HG03064 (cell line): ENCODE measurements at regions not wholly inside any gene's neighbourhood (a gene's known extent, or its start where the extent isn't known, plus 50 kb on each side); places are given as distances from the start of the nearest gene placed in this dataset.
A peak's percentile ranks its signal among the peaks of the same experiment; 100 is the strongest.
"Not testable (repeated sequence)": the region's sequence is repeated elsewhere in the genome, so short reads cannot be mapped to it uniquely, and the experiment has no call there.

Experiments
- ATAC-seq: cut with Tn5 transposase; IDR thresholded peaks from one replicate; pipeline ENCODE4 v1.9.1; 2021; ENCODE audit warnings: low read depth; ENCODE audit not compliant: unreplicated experiment

- not testable (repeated sequence) for ATAC-seq
These were observed 800.0 kb downstream of the TENT5A start for GRCh38 chr6:80952479-80952878.

DNA sequence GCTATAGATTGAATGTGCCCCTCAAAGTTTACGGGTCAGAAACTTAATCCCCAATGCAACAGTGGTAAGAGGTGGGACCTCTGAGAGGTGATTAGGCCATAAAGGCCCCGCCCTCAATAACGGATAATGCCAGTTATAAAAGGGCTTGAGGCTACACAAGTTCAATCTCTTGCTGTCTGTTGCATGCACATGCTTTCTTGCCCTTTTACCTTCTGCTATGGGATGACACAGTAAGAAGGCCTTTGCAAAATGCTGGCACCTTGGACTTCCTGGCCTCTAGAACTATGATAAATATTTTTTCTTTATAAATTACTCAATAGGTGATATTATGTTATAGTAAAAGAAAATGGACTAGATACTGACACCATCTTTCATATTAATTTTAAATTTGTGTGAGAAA lies 806.1 kb downstream of the TENT5A start:
- no peak for ATAC-seq

GRCh38 chr6:80942911-80943310 lies 809.6 kb downstream of the TENT5A start:
- no peak for ATAC-seq

- no peak for ATAC-seq
These were observed 811.5 kb downstream of the TENT5A start for GRCh38 chr6:80940976-80941375.

DNA sequence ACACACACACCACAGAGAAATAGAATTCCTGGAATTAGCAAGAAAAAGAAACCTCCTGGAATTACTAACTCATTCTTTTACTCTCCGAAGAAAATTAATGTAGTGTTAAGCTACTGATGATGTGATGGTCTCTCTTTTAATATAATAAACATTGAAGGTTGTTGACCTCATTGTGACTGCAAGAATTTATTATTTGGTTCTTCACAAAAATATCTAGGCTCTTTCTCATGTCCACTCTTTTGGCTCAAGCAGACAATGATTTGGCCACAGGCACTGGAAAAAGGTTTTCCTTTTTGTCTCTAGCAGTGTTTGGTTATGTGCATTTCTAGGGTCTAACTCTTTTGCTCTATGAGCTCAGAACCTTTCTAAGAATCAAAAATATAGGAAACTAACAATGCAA lies 811.9 kb downstream of the TENT5A start:
- no peak for ATAC-seq

DNA sequence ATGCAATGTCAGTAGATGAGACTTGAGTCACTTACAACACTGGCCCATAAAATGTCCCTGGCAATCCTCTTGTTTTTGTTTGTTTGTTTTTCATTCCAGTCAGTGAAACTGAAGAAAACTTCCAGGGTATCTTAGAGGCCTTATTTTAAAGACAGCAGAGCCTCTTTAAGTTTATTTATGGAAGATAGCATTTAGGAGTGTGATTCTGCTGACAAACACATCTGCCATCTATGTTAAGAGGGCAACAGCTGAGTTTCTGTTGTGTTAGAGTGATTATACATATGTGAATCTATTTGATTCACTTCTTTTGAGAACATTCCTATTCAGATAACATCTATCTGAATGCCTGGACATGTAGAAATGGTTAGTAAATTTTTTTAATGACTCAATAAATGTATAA lies 812.6 kb downstream of the TENT5A start:
- no peak for ATAC-seq

- ATAC-seq, result no peak
These were observed 813.0 kb downstream of the TENT5A start for GRCh38 chr6:80939480-80939879.

DNA sequence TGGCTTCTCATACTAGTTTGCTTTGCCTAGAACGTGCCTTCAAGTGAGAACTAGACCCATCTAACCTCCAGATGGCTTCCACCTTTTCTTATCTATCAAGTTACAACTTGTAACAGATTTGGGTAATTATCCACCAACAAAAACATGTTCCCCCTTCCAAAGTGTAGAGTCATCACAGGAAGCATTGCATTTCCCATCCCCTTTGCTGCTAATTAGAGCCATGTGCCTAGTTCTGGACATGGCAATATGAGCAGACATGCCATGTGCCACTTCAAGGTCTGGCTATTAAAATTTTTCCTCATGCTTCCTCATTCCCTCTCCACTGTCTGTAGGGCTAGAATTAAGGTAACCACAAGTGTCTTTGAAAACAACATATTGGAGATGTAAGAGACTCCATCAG lies 814.4 kb downstream of the TENT5A start:
- no peak for ATAC-seq

DNA sequence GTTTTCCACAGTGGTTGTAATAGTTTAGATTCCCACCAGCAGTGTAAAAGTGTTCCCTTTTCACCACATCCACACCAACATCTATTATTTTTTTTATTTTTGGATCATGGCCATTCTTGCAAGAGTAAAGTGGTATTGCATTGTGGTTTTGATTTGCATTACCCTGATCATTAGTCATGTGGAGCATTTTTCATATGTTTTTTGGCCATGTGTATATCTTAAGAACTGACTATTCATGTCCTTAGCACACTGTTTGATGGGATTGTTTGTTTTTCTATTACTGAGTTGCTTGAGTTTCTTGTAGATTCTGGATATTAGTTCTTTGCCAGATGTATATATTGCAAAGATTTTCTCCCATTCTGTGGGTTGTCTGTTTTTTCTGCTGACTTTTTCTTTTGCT lies 820.1 kb downstream of the TENT5A start:
- ATAC-seq, result no peak

DNA sequence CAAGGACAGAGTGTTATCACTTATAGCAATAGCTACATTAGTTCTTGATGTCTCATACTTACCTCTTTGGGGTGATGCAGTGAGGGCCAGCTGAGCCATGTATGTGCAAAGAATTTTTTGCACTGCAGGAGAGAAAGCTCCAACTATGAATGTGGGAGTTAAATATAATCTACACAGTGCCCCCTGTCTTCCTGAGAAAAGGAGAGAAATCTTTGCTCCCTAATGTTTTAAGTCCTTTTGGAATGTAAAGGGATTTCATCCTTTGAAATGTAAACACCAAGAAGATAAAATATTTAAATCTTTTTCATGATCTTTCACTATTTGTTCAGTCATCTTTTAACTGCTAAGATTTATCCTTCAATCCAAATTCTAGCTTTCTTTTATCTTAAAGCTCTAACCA lies 822.1 kb downstream of the TENT5A start:
- no peak for ATAC-seq

DNA sequence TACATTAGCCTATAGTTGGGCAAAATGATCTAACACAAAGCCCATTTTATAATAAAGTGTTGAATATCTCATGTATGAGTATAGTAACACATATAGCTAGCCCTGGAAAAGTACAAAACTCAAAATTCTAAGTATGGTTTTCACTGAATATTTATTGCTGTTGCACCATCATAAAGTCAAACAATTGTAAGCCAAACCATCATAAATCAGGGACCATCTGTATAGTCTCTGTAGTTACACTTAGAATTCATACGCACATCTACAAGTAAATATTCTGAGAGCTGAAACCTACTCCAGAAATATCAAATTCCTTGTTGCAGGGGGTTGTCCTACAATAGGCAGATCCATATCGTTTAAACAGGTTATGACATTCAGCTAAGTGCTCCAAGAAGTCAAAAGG lies 817.3 kb downstream of the BCKDHB start:
- no peak for ATAC-seq

DNA sequence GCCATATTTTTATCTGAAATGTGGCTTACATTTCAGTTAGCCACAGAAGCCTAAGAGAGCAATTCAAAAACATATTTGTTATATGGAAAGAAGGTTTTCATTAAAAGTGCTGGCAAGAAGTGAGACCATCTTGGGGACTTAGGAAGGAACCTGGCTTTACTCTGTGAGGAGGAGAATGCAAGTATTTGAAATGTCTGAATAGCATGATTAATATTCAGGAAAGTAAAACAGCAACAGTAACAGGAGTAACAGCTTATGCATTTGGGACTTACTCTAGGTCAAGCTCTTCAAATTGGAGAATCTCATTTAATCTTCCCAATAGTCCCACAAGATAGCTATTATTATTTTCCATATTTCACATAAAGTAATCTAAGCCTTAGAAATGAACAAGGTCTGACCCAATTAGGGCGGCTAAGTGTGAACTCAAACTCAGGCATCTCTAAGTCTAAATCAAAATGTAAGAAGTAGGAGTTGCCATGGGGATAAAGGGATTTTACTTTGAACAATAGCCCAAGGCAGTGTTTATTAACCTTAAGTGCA lies 816.5 kb downstream of the BCKDHB start:
- no peak for ATAC-seq

- no peak for ATAC-seq
These were observed 815.5 kb downstream of the BCKDHB start for GRCh38 chr6:80921861-80922460.

GRCh38 chr6:80907831-80908230 lies 801.4 kb downstream of the BCKDHB start:
- ATAC-seq, result no peak

GRCh38 chr6:80903711-80904110 lies 797.2 kb downstream of the BCKDHB start:
- no peak for ATAC-seq

DNA sequence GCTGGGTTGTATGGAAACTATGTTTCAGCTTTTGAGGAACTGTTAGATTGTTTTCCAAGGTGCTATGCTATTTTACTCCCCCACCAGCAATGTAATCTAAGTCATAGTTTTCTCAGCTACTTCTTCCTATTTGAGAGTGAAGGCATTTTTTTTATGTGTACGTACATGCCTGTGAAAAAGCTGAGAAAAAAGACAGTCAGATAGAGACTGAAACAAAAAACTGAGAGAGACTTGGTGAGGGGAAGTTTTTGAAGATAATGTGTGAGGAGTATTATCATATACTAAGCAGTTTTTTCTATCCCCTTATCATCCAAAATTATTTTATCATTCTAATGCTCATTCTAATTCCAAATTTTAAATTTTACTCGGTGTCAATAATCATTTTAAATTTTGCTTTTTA lies 780.0 kb downstream of the BCKDHB start:
- peak; percentile 78 for ATAC-seq

GRCh38 chr6:80872951-80873308 lies 766.5 kb downstream of the BCKDHB start:
- no peak for ATAC-seq

GRCh38 chr6:80872199-80872950 lies 765.9 kb downstream of the BCKDHB start:
- ATAC-seq, result no peak

- ATAC-seq, result no peak
These were observed 756.3 kb downstream of the BCKDHB start for GRCh38 chr6:80862756-80863155.

DNA sequence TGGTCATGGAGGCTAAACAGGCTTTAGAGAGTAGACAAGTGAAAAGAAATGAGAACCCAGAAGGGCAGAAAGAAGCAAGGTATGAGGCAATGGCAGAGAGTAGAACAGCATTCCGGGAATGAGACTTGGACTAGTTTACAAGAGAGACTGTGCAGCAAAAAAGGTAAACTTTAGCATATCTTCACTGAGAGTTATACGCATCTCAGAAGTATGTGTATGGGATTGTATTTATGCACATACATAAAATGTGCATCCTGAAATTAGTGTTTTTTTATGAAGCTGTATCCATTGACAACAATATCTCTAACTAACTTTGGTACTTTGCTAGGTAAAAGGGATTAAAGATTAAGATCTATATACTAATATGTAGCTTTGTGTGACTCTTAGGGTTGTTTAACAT lies 753.6 kb downstream of the BCKDHB start:
- ATAC-seq, result no peak

DNA sequence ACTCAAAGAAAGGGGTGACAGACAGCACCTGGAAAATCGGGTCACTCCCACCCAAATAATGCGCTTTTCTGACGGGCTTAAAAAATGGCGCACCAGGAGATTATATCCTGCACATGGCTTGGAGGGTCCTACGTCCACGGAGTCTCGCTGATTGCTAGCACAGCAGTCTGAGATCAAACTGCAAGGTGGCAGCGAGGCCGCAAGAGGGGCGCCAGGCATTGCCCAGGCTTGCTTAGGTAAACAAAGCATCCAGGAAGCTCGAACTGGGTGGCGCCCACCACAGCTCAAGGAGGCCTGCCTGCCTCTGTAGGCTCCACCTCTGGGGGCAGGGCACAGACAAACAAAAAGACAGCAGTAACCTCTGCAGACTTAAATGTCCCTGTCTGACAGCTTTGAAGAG lies 741.5 kb downstream of the BCKDHB start:
- ATAC-seq, result not testable (repeated sequence)

- no peak for ATAC-seq
These were observed 725.9 kb downstream of the BCKDHB start for GRCh38 chr6:80832337-80832736.
